ENCODE measurements at regions not wholly inside any gene's neighbourhood (a gene's known extent, or its start where the extent isn't known, plus 50 kb on each side); places are given as distances from the start of the nearest gene placed in this dataset.

DNA sequence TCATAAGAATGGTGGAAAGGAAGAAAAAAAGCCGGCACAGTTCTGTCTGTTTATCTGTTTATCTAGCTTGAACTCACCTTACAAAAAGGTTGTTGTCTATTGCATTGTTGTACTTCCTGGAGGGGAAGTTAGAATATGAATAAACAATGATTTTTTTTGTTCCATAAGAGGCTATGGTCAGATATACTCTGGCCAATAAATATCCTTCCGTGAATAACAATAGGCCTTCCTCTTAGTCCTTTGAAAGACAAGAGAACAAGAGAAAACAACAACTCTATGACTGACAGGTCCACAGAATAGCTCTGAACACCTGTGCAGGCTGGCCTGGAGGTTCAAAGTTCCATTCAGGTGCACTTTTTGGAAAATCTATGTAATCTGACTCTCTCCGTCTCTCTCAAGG is 192.8 kb upstream of the KRR1 start:
- H3K27ac ChIP-seq (ENCODE audit: low read depth, low read length): no peak overlapping the region
- WGBS (ENCODE audit: insufficient coverage): 80% methylated on average over 1 of the region's 3 CpGs
- no peaks in the 10 kb centered on the region for H3K9me3 ChIP-seq (ENCODE audit: control insufficient read depth, insufficient read depth, low read length)

DNA sequence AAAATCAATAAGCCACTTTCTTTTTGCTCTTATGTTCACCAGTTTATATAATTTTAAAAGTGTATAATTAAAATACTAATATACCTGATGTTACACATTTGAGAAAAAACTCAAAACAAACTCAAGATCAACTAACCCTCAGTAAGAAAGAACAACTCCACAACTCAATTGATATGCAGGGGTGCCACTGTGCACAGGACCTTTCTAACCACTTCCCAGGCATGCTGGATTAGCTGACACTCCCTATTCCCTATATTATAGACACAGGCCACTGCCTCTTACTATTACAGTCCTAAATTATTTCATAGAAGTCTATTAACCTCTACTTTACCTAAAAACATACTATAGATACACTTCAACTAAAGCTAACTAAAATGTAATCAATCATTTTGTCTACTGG is 191.7 kb upstream of the KRR1 start:
- H3K4me1 ChIP-seq (ENCODE audit: control insufficient read depth, insufficient read depth, low read length): peaks cover 2% of the 10 kb centered on the region
- H3K27ac ChIP-seq (ENCODE audit: low read depth, low read length): no peak overlapping the region
- DNase-seq (ENCODE audit: low read depth in 4 of 6, low spot score in 6 of 6): no peak

More for the DNA sequence above, 192.8 kb upstream of the KRR1 start:
- H3K27me3 ChIP-seq (ENCODE audit: control insufficient read depth, insufficient read depth, low read length): no peaks in the 10 kb centered on the region
- H3K36me3 ChIP-seq (ENCODE audit: control insufficient read depth, insufficient read depth, low read length): no peaks in the 10 kb centered on the region
- no peak overlapping the region for H3K4me3 ChIP-seq (ENCODE audit: low read depth, low read length)
- H3K4me1 ChIP-seq (ENCODE audit: control insufficient read depth, insufficient read depth, low read length): peaks cover 2% of the 10 kb centered on the region
- no peak for DNase-seq (ENCODE audit: low read depth in 4 of 6, low spot score in 6 of 6)

DNA sequence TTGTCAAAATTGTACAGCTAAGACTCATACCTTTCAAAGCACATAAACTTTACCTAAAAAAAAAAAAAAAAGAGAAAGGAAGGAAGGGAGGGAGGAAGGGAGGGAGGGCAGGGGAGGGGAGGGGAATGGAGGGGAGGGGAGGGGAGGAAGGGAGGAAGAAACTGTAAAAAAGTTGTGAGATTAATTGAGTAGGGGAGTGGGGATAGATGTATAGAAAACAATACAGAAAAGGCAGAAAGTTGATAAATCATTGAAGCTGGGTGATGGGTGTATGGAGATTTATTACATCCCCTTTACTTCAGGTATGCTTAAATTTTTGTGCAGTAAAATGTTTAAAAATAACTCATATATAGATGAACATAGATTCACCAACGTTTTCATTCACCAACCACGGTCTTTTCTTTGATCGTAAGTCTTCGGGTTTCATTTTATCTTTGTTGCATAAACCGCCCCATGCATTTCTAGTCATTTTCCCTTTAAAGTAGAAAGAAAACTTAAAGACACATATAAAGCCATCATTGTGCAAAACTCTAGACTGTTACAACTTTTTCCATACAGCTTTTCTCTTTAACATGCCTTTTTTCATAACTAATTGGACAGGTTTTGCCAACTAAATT is 191.2 kb upstream of the KRR1 start:
- DNase-seq (ENCODE audit: low read depth in 4 of 6, low spot score in 6 of 6): no peak
- H3K9me3 ChIP-seq (ENCODE audit: control insufficient read depth, insufficient read depth, low read length): no peaks in the 10 kb centered on the region
- no peaks in the 10 kb centered on the region for H3K36me3 ChIP-seq (ENCODE audit: control insufficient read depth, insufficient read depth, low read length)
- no peaks in the 10 kb centered on the region for H3K27me3 ChIP-seq (ENCODE audit: control insufficient read depth, insufficient read depth, low read length)
- H3K27ac ChIP-seq (ENCODE audit: low read depth, low read length): no peak overlapping the region
- WGBS (ENCODE audit: insufficient coverage): 100% methylated on average over 1 of the region's 5 CpGs
- H3K4me1 ChIP-seq (ENCODE audit: control insufficient read depth, insufficient read depth, low read length): peaks cover 2% of the 10 kb centered on the region
- H3K4me3 ChIP-seq (ENCODE audit: low read depth, low read length): no peak overlapping the region

More for the DNA sequence above, 191.7 kb upstream of the KRR1 start:
- Histone ChIP-seq H3K36me3 (ENCODE audit: control insufficient read depth, insufficient read depth, low read length) (no peaks in the 10 kb centered on the region), H3K27me3 (ENCODE audit: control insufficient read depth, insufficient read depth, low read length) (no peaks in the 10 kb centered on the region), H3K9me3 (ENCODE audit: control insufficient read depth, insufficient read depth, low read length) (no peaks in the 10 kb centered on the region), H3K4me3 (ENCODE audit: low read depth, low read length) (no peak overlapping the region)

DNA sequence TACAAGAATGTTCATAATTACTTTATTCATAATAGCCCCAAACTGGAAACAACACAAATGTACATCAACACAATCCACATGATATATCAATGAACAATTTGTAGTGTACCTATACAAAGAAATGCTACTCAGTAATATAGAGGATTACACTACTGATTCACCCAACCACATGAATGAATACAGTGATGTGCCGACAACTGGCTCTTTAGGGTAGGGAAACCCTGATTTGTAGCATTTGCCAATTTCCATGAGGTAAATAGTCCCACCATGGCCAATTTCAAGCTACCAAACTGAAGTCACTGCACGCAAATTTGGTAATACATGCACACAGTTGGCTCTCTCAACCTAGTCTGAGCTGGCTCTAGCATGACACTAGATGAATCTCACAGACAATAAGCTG is 190.4 kb upstream of the KRR1 start:
- no peak overlapping the region for H3K27ac ChIP-seq (ENCODE audit: low read depth, low read length)
- no peaks in the 10 kb centered on the region for H3K9me3 ChIP-seq (ENCODE audit: control insufficient read depth, insufficient read depth, low read length)
- no peaks in the 10 kb centered on the region for H3K27me3 ChIP-seq (ENCODE audit: control insufficient read depth, insufficient read depth, low read length)
- 80% methylated on average over 1 of the region's 2 CpGs for WGBS (ENCODE audit: insufficient coverage)
- H3K36me3 ChIP-seq (ENCODE audit: control insufficient read depth, insufficient read depth, low read length): no peaks in the 10 kb centered on the region
- H3K4me3 ChIP-seq (ENCODE audit: low read depth, low read length): no peak overlapping the region
- H3K4me1 ChIP-seq (ENCODE audit: control insufficient read depth, insufficient read depth, low read length): peaks cover 2% of the 10 kb centered on the region
- no peak for DNase-seq (ENCODE audit: low read depth in 4 of 6, low spot score in 6 of 6)

DNA sequence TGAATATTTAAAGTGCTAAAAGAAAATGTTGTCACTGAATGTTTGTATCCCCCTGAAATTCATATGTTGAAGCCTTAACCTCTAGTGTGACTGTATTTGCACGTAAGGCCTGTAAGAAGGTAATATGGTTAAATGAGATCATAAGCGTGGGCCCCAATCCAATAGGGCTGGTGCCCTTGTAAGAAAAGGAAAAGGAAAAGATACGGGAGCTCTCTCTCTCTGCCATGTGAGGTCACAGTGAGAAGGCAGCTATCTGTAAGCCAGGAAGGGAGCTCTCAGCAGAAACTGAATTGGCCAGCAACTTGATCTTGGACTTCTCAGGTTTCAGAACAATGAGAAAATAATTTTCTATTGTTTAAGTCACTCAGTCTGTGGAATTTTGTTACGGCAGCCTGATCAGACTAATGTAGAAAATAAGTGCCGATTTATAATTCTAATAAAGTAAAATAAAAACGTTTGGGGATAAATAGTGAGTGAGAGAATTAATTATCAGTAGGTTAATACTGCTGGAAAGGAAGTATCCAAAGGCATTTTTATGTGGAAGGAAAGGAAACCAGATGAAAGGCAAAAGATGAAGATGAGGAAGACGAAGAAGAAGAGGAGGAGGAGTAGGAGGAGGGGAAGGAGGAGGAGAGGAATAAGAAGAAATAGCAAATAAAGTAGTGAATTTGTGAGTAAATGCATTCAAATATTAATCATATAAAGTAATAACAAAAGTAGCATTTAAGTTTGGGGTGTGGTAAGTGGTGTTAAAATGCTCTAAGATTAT is 188.5 kb upstream of the KRR1 start:
- Histone ChIP-seq H3K9me3 (ENCODE audit: control insufficient read depth, insufficient read depth, low read length) (no peaks in the 10 kb centered on the region), H3K36me3 (ENCODE audit: control insufficient read depth, insufficient read depth, low read length) (no peaks in the 10 kb centered on the region), H3K4me3 (ENCODE audit: low read depth, low read length) (no peak overlapping the region), H3K27me3 (ENCODE audit: control insufficient read depth, insufficient read depth, low read length) (no peaks in the 10 kb centered on the region), H3K27ac (ENCODE audit: low read depth, low read length) (no peak overlapping the region), H3K4me1 (ENCODE audit: control insufficient read depth, insufficient read depth, low read length) (no peaks in the 10 kb centered on the region)
- no peak for DNase-seq (ENCODE audit: low read depth in 4 of 6, low spot score in 6 of 6)
- WGBS (ENCODE audit: insufficient coverage): 70% methylated on average over 4 of the region's 7 CpGs

DNA sequence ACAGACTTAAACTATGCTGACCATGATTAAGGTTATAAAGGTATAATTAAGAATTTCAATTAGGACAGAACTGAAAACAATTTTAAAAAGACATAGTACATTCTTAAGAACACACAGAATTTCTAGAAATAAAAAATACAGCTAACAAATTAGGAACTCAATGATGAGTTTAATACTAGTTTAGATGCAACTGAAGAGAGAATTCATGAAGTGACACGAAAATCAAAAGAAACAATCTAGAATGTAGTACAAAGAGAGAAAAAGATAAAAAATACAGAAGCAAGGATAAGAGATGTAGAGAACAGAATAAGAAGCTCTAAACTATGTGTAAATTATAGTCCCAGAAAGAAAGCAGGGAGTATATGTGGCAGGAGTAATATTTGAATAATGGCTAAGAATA is 187.8 kb upstream of the KRR1 start:
- DNase-seq (ENCODE audit: low read depth in 4 of 6, low spot score in 6 of 6): no peak
- Histone ChIP-seq H3K4me1 (ENCODE audit: control insufficient read depth, insufficient read depth, low read length) (no peaks in the 10 kb centered on the region), H3K27ac (ENCODE audit: low read depth, low read length) (no peak overlapping the region), H3K4me3 (ENCODE audit: low read depth, low read length) (no peak overlapping the region), H3K9me3 (ENCODE audit: control insufficient read depth, insufficient read depth, low read length) (no peaks in the 10 kb centered on the region), H3K27me3 (ENCODE audit: control insufficient read depth, insufficient read depth, low read length) (no peaks in the 10 kb centered on the region), H3K36me3 (ENCODE audit: control insufficient read depth, insufficient read depth, low read length) (no peaks in the 10 kb centered on the region)
- no CpG with 5 or more reads among the region's 1 CpG for WGBS (ENCODE audit: insufficient coverage)

DNA sequence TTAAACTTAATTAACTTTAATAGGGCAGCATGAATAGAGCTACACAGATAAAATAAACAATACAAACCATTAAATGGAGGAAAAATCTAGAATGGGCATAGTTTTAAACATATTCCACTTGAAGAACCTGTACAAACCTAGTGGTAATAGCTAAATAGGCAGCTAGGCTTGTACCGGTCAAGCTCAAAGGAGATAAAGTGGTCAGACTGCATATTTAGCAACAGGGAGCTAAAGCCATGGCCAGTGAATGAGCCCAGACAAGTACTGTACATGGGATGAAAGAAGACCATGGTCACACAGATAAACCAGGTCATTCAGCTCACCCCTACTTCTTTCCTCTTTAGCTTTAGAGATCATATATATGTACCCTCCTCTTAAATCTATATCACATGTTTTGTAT is 186.6 kb upstream of the KRR1 start:
- Histone ChIP-seq H3K4me3 (ENCODE audit: low read depth, low read length) (no peak overlapping the region), H3K9me3 (ENCODE audit: control insufficient read depth, insufficient read depth, low read length) (no peaks in the 10 kb centered on the region), H3K4me1 (ENCODE audit: control insufficient read depth, insufficient read depth, low read length) (no peaks in the 10 kb centered on the region), H3K36me3 (ENCODE audit: control insufficient read depth, insufficient read depth, low read length) (no peaks in the 10 kb centered on the region), H3K27me3 (ENCODE audit: control insufficient read depth, insufficient read depth, low read length) (no peaks in the 10 kb centered on the region), H3K27ac (ENCODE audit: low read depth, low read length) (no peak overlapping the region)
- no CpG with 5 or more reads among the region's 1 CpG for WGBS (ENCODE audit: insufficient coverage)
- no peak for DNase-seq (ENCODE audit: low read depth in 4 of 6, low spot score in 6 of 6)

DNA sequence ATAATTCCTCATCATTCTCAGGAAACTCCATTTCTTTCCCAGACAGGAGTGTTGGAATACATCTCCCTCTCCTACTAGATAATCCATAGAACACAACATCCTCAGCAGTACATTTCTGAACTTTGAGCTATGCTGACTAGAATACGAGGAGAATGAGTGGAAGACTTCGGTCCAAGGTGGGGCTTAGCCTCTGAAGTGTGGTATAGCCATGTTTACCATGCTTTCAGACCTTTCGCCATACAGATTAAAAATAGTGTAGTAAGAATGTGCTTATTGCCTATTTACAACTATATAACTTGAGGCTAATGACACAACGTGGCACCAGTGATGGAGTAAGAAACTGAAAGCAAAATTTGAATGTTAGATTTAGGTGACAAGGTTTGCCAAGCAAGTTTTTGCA is 184.5 kb upstream of the KRR1 start:
- H3K36me3 ChIP-seq (ENCODE audit: control insufficient read depth, insufficient read depth, low read length): no peaks in the 10 kb centered on the region
- H3K27ac ChIP-seq (ENCODE audit: low read depth, low read length): no peak overlapping the region
- H3K27me3 ChIP-seq (ENCODE audit: control insufficient read depth, insufficient read depth, low read length): no peaks in the 10 kb centered on the region
- H3K4me1 ChIP-seq (ENCODE audit: control insufficient read depth, insufficient read depth, low read length): no peaks in the 10 kb centered on the region
- no peak overlapping the region for H3K4me3 ChIP-seq (ENCODE audit: low read depth, low read length)
- WGBS (ENCODE audit: insufficient coverage): no CpG with 5 or more reads among the region's 4 CpGs
- H3K9me3 ChIP-seq (ENCODE audit: control insufficient read depth, insufficient read depth, low read length): no peaks in the 10 kb centered on the region
- DNase-seq (ENCODE audit: low read depth in 4 of 6, low spot score in 6 of 6): no peak

DNA sequence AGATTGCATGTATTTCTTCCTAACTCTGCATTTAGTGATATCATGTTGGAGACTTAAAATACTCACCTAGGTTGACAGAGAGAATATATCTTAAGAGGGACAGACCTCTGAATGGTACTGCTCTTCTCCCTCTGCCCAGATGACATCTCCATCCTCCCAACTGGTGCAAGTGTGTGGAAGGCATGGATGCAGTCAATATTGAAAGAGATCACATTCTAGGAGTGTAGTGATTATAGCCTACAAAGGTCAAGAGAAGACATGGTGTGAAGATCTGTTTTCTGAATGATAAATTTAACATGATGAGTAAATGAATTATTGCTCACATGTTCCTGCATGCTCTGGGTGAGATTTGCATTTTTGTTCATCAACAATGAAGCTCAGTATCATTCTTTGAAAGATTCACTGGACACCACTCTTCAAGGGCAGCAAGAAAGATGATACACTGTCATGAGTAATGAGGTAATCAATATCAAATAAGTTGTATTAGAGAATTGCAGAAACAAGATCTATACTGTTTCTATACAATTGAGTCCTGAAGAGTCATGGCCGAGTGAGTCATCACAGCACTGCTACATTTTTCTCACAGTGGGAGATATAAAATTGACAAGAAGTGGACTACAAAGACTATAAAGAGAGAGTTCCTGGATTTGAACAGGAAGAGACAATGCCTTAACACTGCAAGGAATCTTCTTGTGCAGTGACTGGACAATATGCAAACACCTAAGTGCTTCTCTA is 183.3 kb upstream of the KRR1 start:
- no CpG with 5 or more reads among the region's 1 CpG for WGBS (ENCODE audit: insufficient coverage)
- H3K27me3 ChIP-seq (ENCODE audit: control insufficient read depth, insufficient read depth, low read length): no peaks in the 10 kb centered on the region
- no peaks in the 10 kb centered on the region for H3K9me3 ChIP-seq (ENCODE audit: control insufficient read depth, insufficient read depth, low read length)
- DNase-seq (ENCODE audit: low read depth in 4 of 6, low spot score in 6 of 6): no peak
- no peak overlapping the region for H3K4me3 ChIP-seq (ENCODE audit: low read depth, low read length)
- H3K36me3 ChIP-seq (ENCODE audit: control insufficient read depth, insufficient read depth, low read length): no peaks in the 10 kb centered on the region
- H3K4me1 ChIP-seq (ENCODE audit: control insufficient read depth, insufficient read depth, low read length): no peaks in the 10 kb centered on the region
- no peak overlapping the region for H3K27ac ChIP-seq (ENCODE audit: low read depth, low read length)

DNA sequence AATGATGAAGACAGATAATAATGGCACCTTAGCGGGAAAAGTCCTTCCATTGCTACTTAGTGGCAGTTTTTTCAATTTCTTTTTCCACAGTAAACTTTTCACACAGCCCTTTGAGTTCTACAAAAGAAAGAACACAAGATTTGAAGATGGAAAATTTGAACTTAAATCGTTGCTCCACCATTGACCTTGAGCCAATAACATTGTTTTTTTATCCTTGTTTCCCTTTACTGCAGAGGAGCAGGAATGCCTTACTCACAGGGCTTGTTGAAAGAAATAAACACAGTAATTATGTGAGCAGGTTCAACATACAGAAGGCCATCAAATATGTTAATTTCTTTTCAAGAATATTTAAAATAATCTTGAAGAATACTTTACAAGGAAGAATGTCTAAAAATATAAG is 181.5 kb upstream of the KRR1 start:
- no peaks in the 10 kb centered on the region for H3K36me3 ChIP-seq (ENCODE audit: control insufficient read depth, insufficient read depth, low read length)
- no peaks in the 10 kb centered on the region for H3K9me3 ChIP-seq (ENCODE audit: control insufficient read depth, insufficient read depth, low read length)
- WGBS (ENCODE audit: insufficient coverage): no CpG with 5 or more reads among the region's 2 CpGs
- H3K4me3 ChIP-seq (ENCODE audit: low read depth, low read length): no peak overlapping the region
- H3K27me3 ChIP-seq (ENCODE audit: control insufficient read depth, insufficient read depth, low read length): no peaks in the 10 kb centered on the region
- H3K27ac ChIP-seq (ENCODE audit: low read depth, low read length): no peak overlapping the region
- no peak for DNase-seq (ENCODE audit: low read depth in 4 of 6, low spot score in 6 of 6)
- no peaks in the 10 kb centered on the region for H3K4me1 ChIP-seq (ENCODE audit: control insufficient read depth, insufficient read depth, low read length)

Measured in spinal cord (tissue), 9 donors.